Right atrium auricular region (tissue), 2 donors: ENCODE measurements at regions not wholly inside any gene's neighbourhood (a gene's known extent, or its start where the extent isn't known, plus 50 kb on each side); places are given as distances from the start of the nearest gene placed in this dataset.

Experiments
- DNase-seq: peaks from one replicate; pipeline ENCODE4 v3.0.0-alpha.2; 2019; ENCODE audit warnings: low spot score
- H3K27ac ChIP-seq, 2 donors: fragments of 200-600 bp; sonication (generic); 1 replicate in 1 of 2; 2 replicates in 1 of 2; pipeline ENCODE4 v1.5.1; 2016 to 2019
- H3K27me3 ChIP-seq, 2 donors: fragments of 200-600 bp; sonication (generic); one replicate each; pipeline versions ENCODE4 v1.5.1 to v1.6.0; 2017 to 2019
- H3K36me3 ChIP-seq: fragments of 200-600 bp; sonication (generic); one replicate; pipeline ENCODE4 v1.5.1; 2016
- H3K4me1 ChIP-seq, 2 donors: fragments of 200-600 bp; sonication (generic); one replicate each; pipeline versions ENCODE4 v1.5.1 to v1.6.0; 2017 to 2019
- H3K4me3 ChIP-seq, 2 donors: fragments of 200-600 bp; sonication (generic); 1 replicate in 1 of 2; 2 replicates in 1 of 2; pipeline ENCODE4 v1.5.1; 2017 to 2019; ENCODE audit warnings: mild to moderate bottlenecking in 1 of 2, moderate library complexity in 1 of 2
- H3K9me3 ChIP-seq, 2 donors: fragments of 200-600 bp; sonication (generic); one replicate each; pipeline ENCODE4 v1.5.1; 2019
- CTCF ChIP-seq, 2 donors: fragments of 200-600 bp; sonication (generic); IDR thresholded peaks; one replicate each; pipeline ENCODE4 v1.5.1; 2019; ENCODE audit warnings: antibody characterized with exemption in 2 of 2

DNA sequence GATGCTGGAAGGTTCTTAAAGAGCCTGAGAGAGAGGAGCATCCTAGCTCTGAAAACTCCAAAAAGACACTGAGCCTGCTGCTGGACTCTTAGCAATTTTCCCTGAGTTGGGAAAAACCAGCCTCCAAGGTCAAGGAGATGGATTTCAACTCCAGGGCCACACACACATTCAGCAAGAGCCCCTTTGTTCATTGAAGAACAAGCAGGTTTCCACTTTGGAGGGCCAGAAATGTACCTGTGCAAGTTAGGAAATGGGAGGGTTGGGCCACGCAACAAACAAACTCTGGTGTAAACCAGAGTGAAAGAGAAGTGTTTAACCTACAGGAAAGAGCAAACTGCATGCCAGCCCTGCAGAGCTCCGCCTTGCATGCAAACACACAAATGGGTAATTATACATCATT, 264.8 kb upstream of the RPL38 start:
- no peaks in the 10 kb centered on the region for H3K27me3 ChIP-seq
- H3K27ac ChIP-seq = no peak overlapping the region
- DNase-seq = peak; percentile 48
- H3K9me3 ChIP-seq = no peaks in the 10 kb centered on the region
- no peaks in the 10 kb centered on the region for H3K4me1 ChIP-seq
- H3K36me3 ChIP-seq = no peaks in the 10 kb centered on the region
- no peak for TF ChIP-seq CTCF (IDR thresholded peaks at IDR 0.05)
- H3K4me3 ChIP-seq = no peak overlapping the region

DNA sequence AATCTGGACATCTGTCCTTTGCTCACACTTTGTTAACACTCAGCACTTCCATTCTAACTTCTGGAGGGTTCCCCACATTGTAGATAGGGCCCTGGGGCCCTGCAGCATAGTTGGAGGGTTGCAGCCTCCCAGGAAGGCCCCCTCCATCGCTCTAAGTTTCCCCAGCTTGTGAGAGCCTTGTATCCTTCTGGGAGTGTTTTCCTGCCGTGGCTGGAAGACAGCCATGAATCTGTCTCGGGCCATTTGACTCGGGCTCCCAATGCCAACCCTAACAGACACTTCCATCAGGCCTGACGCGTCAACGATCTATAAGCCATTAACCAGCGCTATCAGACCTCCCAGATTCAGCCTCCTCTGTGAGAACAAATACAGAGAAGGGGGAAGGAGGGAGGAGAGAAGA, 263.7 kb upstream of the RPL38 start:
- no peak overlapping the region for H3K27ac ChIP-seq
- H3K4me3 ChIP-seq = no peak overlapping the region
- H3K4me1 ChIP-seq = no peaks in the 10 kb centered on the region
- no peaks in the 10 kb centered on the region for H3K9me3 ChIP-seq
- H3K27me3 ChIP-seq = no peaks in the 10 kb centered on the region
- H3K36me3 ChIP-seq = no peaks in the 10 kb centered on the region
- peak; percentile 46 for DNase-seq
- no peak for TF ChIP-seq CTCF (IDR thresholded peaks at IDR 0.05)

DNA sequence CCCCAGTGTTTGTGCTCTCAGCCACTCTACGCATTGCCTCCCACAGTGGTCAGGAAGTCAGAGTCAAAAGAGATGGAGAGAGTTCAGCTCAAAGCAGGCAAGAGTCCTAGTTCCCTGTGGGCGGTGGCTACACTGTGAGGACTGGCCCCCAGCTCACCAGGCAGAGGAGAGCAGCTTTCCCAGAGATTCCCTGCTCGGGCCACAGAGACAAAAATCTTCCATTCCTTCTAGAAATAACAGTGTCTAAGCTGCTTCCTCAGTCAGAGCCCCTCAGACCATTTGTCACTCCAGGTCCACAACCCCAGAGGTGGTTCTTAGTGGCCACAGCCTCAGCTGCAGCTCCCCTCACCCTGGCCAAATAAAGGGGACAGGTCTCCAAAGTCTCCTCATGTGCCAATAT, 263.0 kb upstream of the RPL38 start:
- Histone ChIP-seq H3K27ac (no peak overlapping the region), H3K4me3 (no peak overlapping the region), H3K4me1 (no peaks in the 10 kb centered on the region), H3K36me3 (no peaks in the 10 kb centered on the region), H3K9me3 (no peaks in the 10 kb centered on the region), H3K27me3 (no peaks in the 10 kb centered on the region)
- TF ChIP-seq CTCF (IDR thresholded peaks at IDR 0.05) = no peak
- DNase-seq = no peak

- Histone ChIP-seq H3K4me1 (no peaks in the 10 kb centered on the region), H3K27ac (no peak overlapping the region), H3K4me3 (no peak overlapping the region), H3K27me3 (no peaks in the 10 kb centered on the region), H3K36me3 (no peaks in the 10 kb centered on the region), H3K9me3 (no peaks in the 10 kb centered on the region)
- TF ChIP-seq CTCF (IDR thresholded peaks at IDR 0.05) = no peak
- DNase-seq = peak; percentile 34
These were observed 261.5 kb upstream of the RPL38 start for GRCh38 chr17:73941919-73942530.

DNA sequence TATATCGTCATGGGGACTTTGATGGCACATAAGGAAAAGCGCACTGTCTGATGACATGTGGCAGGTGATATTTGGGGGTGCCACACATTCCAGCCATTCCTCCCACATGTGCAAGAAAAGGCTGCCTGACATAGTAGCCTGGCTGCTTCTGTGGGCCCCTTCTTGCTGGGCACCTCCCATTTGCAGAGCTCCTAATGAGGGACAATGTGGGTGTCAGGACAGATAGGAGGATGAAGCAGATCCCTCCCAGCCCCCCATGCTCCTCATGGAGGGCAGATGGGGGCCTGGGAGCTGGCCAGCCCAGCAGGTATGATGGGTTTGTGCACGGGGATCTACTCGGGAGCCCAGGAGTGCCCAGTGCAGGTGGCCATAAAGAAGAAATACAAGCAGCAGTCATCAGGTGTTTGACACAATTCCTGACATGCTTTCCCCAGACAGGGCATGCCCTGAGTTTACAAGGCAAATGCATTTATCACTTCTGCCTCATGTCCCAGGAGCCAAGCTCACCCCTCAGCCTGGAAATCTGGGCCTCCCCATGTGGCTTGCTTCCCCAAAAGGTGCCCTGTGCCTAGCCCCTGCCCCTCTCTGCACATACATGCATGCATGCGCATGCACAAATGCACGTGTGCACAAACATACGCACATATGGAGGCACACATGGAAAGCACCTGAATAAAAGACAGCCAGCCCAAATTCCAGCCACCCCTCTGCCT, 260.6 kb upstream of the RPL38 start:
- peak; percentile 34 for DNase-seq
- no peaks in the 10 kb centered on the region for H3K4me1 ChIP-seq
- H3K4me3 ChIP-seq = no peak overlapping the region
- no peaks in the 10 kb centered on the region for H3K9me3 ChIP-seq
- no peak overlapping the region for H3K27ac ChIP-seq
- H3K36me3 ChIP-seq = no peaks in the 10 kb centered on the region
- TF ChIP-seq CTCF (IDR thresholded peaks at IDR 0.05) = no peak
- H3K27me3 ChIP-seq = no peaks in the 10 kb centered on the region
